SU-DHL-6 (cell line): ENCODE measurements at regions not wholly inside any gene's neighbourhood (a gene's known extent, or its start where the extent isn't known, plus 50 kb on each side); places are given as distances from the start of the nearest gene placed in this dataset.

Experiments
- CTCF ChIP-seq: fragments of 200-600 bp; sonication (generic); IDR thresholded peaks from one replicate; pipeline ENCODE4 v1.5.1; 2017; ENCODE audit warnings: antibody characterized with exemption, mild to moderate bottlenecking, low read length, moderate library complexity; ENCODE audit not compliant: insufficient read depth, poor library complexity, severe bottlenecking
- EZH2phosphoT487 ChIP-seq: fragments of 200-600 bp; sonication (generic), shearing (Covaris generic); conservative IDR thresholded peaks from 2 replicates; pipeline ENCODE4 v1.6.1; 2018; ENCODE audit warnings: mild to moderate bottlenecking, antibody characterized with exemption, low read length, moderate library complexity, mixed read lengths

- TF ChIP-seq CTCF, result no peak
- no peak for TF ChIP-seq EZH2phosphoT487
Observed at GRCh38 chr1:29798699-29799566, 562.6 kb downstream of the PTPRU start.
